ENCODE measurements at regions not wholly inside any gene's neighbourhood (a gene's known extent, or its start where the extent isn't known, plus 50 kb on each side); places are given as distances from the start of the nearest gene placed in this dataset.
A peak's percentile ranks its signal among the peaks of the same experiment; 100 is the strongest.

DNA sequence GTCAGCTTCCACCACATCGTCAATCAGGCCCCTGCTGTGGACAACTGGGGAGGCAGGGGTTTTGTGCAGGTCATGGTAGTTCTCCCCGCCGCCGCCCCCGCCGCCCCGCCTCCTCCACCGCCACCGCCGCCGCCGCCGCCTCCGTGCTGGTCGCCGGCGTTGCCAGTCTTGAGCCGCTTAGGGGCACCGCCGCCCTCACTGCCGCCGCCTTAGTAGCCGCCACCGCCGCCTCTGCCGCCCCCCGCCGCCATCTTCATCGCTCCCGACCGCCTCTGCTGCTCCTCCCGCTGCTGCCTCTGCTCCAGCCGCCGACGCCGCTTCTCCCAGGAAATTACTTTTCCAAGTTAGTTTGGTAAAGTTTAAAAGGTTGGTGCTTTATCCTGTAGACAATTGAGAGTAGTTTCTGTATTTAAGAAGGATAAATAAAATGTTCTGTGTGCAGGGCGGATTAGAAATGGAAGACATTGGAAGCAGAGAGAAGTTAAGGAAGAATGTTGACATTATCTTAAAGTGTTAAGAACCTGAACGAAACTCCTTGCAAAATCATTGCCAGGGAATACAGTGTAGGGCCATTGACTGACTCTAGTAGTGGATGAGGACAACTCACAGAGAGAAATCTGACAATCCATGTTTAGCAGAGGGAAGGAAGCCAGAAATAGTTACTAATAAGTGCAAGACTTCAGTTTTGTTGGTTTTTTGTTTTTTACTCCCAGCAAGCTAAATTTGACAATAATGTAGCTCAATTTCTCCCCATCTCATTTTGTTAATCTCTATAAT, 53.0 kb upstream of the GOLGA8A start:
- Histone ChIP-seq H3K9ac (replicated peaks in 1 of 4; ENCODE audit: extremely low read depth in 1 of 4, low read depth in 3 of 4, low read length in 3 of 4) (peak overlapping the region in 1 of 4 experiments; percentile 44; a peak in 1 of 7 replicates), H3K79me1 (ENCODE audit: low read depth, low read length) (no peaks in the 10 kb centered on the region), H3K23me2 (ENCODE audit: low read depth, low read length) (peaks cover 7% of the 10 kb centered on the region), H4K91ac (replicated peaks; ENCODE audit: insufficient read length, low read length) (no peak overlapping the region), H3K9me3 (ENCODE audit: insufficient read depth in 2 of 2, low read depth in 1 of 2, low read length in 1 of 2) (peaks cover 0 to 7% of the 10 kb centered on the region in 2 experiments; a peak in 1 of 4 replicates), H3K4ac (replicated peaks; ENCODE audit: insufficient read length, low read depth, low read length) (no peak overlapping the region), H2BK20ac (ENCODE audit: low read length) (no peak overlapping the region), H2BK5ac (ENCODE audit: low read depth, low read length) (no peak overlapping the region), H3K27me3 (replicated peaks in 1 of 4; ENCODE audit: control insufficient read depth in 3 of 4, extremely low read depth in 1 of 4, insufficient read depth in 3 of 4, low read length in 3 of 4) (peaks cover 19 to 40% (median 32%) of the 10 kb centered on the region in 4 experiments), H2AFZ (ENCODE audit: low read length) (peak overlapping the region; percentile 99), H3K14ac (ENCODE audit: insufficient read length) (no peak overlapping the region), H3K4me1 (replicated peaks in 1 of 4; ENCODE audit: control insufficient read depth in 3 of 4, insufficient read depth in 4 of 4, low read length in 3 of 4) (peaks cover 0 to 2% (median 0%) of the 10 kb centered on the region in 4 experiments; a peak in 2 of 7 replicates), H2BK15ac (ENCODE audit: low read length) (no peak overlapping the region), H2AK5ac (ENCODE audit: low read depth, low read length) (no peak overlapping the region), H3K36me3 (ENCODE audit: control insufficient read depth in 2 of 4, insufficient read depth in 4 of 4, low read length in 3 of 4) (no peaks in the 10 kb centered on the region), H3K23ac (ENCODE audit: insufficient read length) (no peak overlapping the region), H3K18ac (ENCODE audit: extremely low read depth, low read length) (no peak overlapping the region), H3K4me3 (ENCODE audit: extremely low read depth in 1 of 4, insufficient read depth in 2 of 4, low read depth in 3 of 4, low read length in 4 of 4) (peak overlapping the region; percentile 36 to 66 (median 40)), H3K56ac (replicated peaks; ENCODE audit: insufficient read length, low read depth, low read length) (no peak overlapping the region), H3K27ac (ENCODE audit: low read depth, low read length) (no peak overlapping the region), H4K5ac (ENCODE audit: insufficient read length, low read depth, low read length) (no peak overlapping the region), H4K8ac (ENCODE audit: extremely low read depth, insufficient read depth, low read length) (peak overlapping the region; percentile 65; the same call in 1 of the 2 replicates), H2BK12ac (ENCODE audit: low read depth, low read length) (no peak overlapping the region), H3K4me2 (ENCODE audit: insufficient read depth in 1 of 2, low read depth in 2 of 2, low read length in 2 of 2) (peak overlapping the region; percentile 57 to 70), H2BK120ac (replicated peaks; ENCODE audit: low read depth, low read length) (no peak overlapping the region), H4K20me1 (replicated peaks in 1 of 2; ENCODE audit: control insufficient read depth in 1 of 2, insufficient read depth in 2 of 2, low read length in 2 of 2) (peaks cover 0 to 3% of the 10 kb centered on the region in 2 experiments), H3K79me2 (ENCODE audit: control insufficient read depth in 1 of 2, insufficient read depth in 2 of 2, low read length in 2 of 2) (no peaks in the 10 kb centered on the region)
- 9% methylated on average over 19 of the region's 38 CpGs; no CpG with 5 or more reads in 1 of the 2 experiments for WGBS, 2 experiments (ENCODE audit: extremely low coverage in 1 of 2, insufficient coverage in 1 of 2, insufficient read length in 1 of 2, insufficient replicate concordance in 2 of 2, low coverage in 1 of 2, low lambda C conversion rate in 2 of 2, missing lambda C conversion rate in 1 of 2)
- FAIRE-seq (no peak), DNase-seq (ENCODE audit: low read depth in 1 of 2, low spot score in 2 of 2) (peak in 1 of 2 experiments; percentile 76)
- ChIA-PET CTCF (ENCODE audit: partially characterized antibody) (no interaction called here), POLR2A (ENCODE audit: partially characterized antibody) (no interaction called here)
- no peak for TF ChIP-seq JUND (IDR thresholded peaks at IDR 0.05; ENCODE audit: low read length)
- no peak for TF ChIP-seq BACH1 (IDR thresholded peaks at IDR 0.05; ENCODE audit: low read length)
- peak; percentile 75 for TF ChIP-seq YY1 (IDR thresholded peaks at IDR 0.05; ENCODE audit: low read depth, low read length)
- peak; percentile 49 for TF ChIP-seq NANOG (IDR thresholded peaks at IDR 0.05; ENCODE audit: insufficient read depth, low read depth, low read length, poor library complexity, severe bottlenecking)
- TF ChIP-seq TAF1 (IDR thresholded peaks at IDR 0.05; ENCODE audit: low read depth, low read length) = 0 out of 2 replicates have a peak, but pooled peaks have one; percentile 28

Data from H1 (cell line).